Sigmoid colon (tissue), 4 donors: ENCODE measurements at regions not wholly inside any gene's neighbourhood (a gene's known extent, or its start where the extent isn't known, plus 50 kb on each side); places are given as distances from the start of the nearest gene placed in this dataset.

Experiments
- EP300 ChIP-seq, 4 donors: sonication (generic); formaldehyde crosslinking; IDR thresholded peaks; one replicate each; pipeline ENCODE4 v1.6.1; 2017; ENCODE audit warnings: antibody characterized with exemption in 4 of 4
- POLR2A ChIP-seq, 2 donors: fragments of 450-650 bp; IDR thresholded peaks; one replicate each; pipeline ENCODE4 v1.6.1; 2016; ENCODE audit warnings: antibody characterized with exemption in 2 of 2, mild to moderate bottlenecking in 2 of 2, moderate library complexity in 2 of 2
- POLR2AphosphoS5 ChIP-seq, 4 donors: sonication (generic); formaldehyde crosslinking; IDR thresholded peaks; one replicate each; pipeline ENCODE4 v1.6.1; 2017; ENCODE audit warnings: antibody characterized with exemption in 4 of 4
- TF ChIP-seq, protein P1 (sequence below), 4 experiments: fragments of 450-650 bp in 3 of 4; fragments of 200-600 bp in 1 of 4; IDR thresholded peaks; one replicate each; pipeline ENCODE4 v1.5.1; 2016 to 2019; ENCODE audit warnings: antibody characterized with exemption in 4 of 4, mild to moderate bottlenecking in 3 of 4, moderate library complexity in 2 of 4

DNA sequence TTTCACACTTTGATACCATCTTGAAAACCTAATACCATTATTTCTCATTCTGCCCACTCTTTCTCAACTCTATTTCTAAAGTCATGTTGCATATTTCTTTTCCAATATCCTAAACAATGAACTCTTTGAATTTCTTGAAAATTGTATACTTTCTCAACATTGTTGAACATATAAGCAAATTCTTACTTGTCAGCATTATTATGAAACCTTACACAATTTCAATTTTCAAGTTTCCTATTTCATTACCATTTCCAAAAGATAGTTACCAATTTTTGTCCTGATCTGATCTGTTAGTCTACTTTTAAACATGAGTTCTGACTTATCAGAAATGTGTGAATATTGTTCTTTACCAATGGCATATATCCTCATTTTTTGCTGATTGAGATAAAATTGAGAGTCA, 806.3 kb upstream of the IGFBP7 start:
- TF ChIP-seq POLR2A (IDR thresholded peaks at IDR 0.05), result no peak
- TF ChIP-seq, protein P1, sequence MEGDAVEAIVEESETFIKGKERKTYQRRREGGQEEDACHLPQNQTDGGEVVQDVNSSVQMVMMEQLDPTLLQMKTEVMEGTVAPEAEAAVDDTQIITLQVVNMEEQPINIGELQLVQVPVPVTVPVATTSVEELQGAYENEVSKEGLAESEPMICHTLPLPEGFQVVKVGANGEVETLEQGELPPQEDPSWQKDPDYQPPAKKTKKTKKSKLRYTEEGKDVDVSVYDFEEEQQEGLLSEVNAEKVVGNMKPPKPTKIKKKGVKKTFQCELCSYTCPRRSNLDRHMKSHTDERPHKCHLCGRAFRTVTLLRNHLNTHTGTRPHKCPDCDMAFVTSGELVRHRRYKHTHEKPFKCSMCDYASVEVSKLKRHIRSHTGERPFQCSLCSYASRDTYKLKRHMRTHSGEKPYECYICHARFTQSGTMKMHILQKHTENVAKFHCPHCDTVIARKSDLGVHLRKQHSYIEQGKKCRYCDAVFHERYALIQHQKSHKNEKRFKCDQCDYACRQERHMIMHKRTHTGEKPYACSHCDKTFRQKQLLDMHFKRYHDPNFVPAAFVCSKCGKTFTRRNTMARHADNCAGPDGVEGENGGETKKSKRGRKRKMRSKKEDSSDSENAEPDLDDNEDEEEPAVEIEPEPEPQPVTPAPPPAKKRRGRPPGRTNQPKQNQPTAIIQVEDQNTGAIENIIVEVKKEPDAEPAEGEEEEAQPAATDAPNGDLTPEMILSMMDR (IDR thresholded peaks at IDR 0.05), result no peak
- TF ChIP-seq POLR2AphosphoS5 (IDR thresholded peaks at IDR 0.05), result no peak
- TF ChIP-seq EP300 (IDR thresholded peaks at IDR 0.05), result no peak
